K562 (cell line): ENCODE measurements at regions not wholly inside any gene's neighbourhood (a gene's known extent, or its start where the extent isn't known, plus 50 kb on each side); places are given as distances from the start of the nearest gene placed in this dataset.

Experiments
- ATAC-seq: fragments of 200-7000 bp; cut with Tn5 transposase; 3 replicates; pipeline ENCODE4 v1.9.1; 2020; ENCODE audit warnings: moderate library complexity
- BruUV-seq: library from RNA; stranded (reverse); fragments of 400-500 nt; replicated peaks from 2 replicates; lab custom pipeline; 2021; lab: Mats Ljungman, UMichigan
- CTCF ChIA-PET: fragments of 300-600 bp; formaldehyde crosslinking; extraction: SDS; loops from one replicate; lab custom pipeline; 2021; ENCODE audit warnings: low intra/inter-chr PET ratio; lab: Yijun Ruan, JAX
- POLR2A ChIA-PET: fragments of 300-600, 350-650 bp; sonication (Branson Sonifier 250); formaldehyde crosslinking; extraction: SDS; loops from one replicate; lab custom pipeline; 2021; ENCODE audit warnings: antibody characterized with exemption, inconsistent platforms; lab: Yijun Ruan, JAX
- DNase-seq, 4 experiments: peaks; one replicate each; pipeline versions ENCODE4 v3.0.0 to v3.0.0-alpha.2; 2011 to 2018; ENCODE audit warnings: low spot score in 3 of 4, mixed read lengths in 3 of 4; ENCODE audit errors: extremely low read depth in 1 of 4
- FAIRE-seq: peaks from 2 replicates; lab custom pipeline; 2011; peaks lifted over from hg19 to GRCh38; lab: Jason Lieb, UNC
- H2AFZ ChIP-seq: 2 replicates; pipeline ENCODE4 v1.6.0; 2011; ENCODE audit warnings: low read depth, low read length, control low read depth, inconsistent platforms
- H3K27ac ChIP-seq: fragments of 200-600 bp; 3 replicates; pipeline ENCODE4 v1.8.0; 2011; ENCODE audit warnings: low read depth, mild to moderate bottlenecking, control low read depth, inconsistent platforms, low read length, moderate library complexity, mixed read lengths; ENCODE audit errors: extremely low read depth
- H3K27me3 ChIP-seq, 2 experiments: fragments of 300-600 bp in 1 of 2; 2 replicates in 1 of 2; 3 replicates in 1 of 2; pipeline versions ENCODE4 v1.6.0 to v1.8.0; 2011; ENCODE audit warnings: inconsistent platforms in 2 of 2, low read length in 2 of 2, mild to moderate bottlenecking in 1 of 2, mixed read lengths in 1 of 2, moderate library complexity in 1 of 2; ENCODE audit not compliant: control insufficient read depth in 2 of 2, insufficient read depth in 2 of 2
- H3K36me3 ChIP-seq: fragments of 300-600 bp; 3 replicates; pipeline ENCODE4 v1.8.0; 2011; ENCODE audit warnings: mild to moderate bottlenecking, low read length, inconsistent platforms; ENCODE audit not compliant: control insufficient read depth, insufficient read depth
- H3K4me1 ChIP-seq, 2 experiments: fragments of 200-600 bp in 1 of 2; replicated peaks in 1 of 2; 2 replicates in 1 of 2; 3 replicates in 1 of 2; pipeline versions ENCODE4 v1.5.1 to v1.8.0; 2011; ENCODE audit warnings: inconsistent platforms in 2 of 2, low read length in 2 of 2, mild to moderate bottlenecking in 1 of 2, mixed read lengths in 1 of 2, moderate library complexity in 1 of 2; ENCODE audit not compliant: control insufficient read depth in 2 of 2, insufficient read depth in 2 of 2
- H3K4me2 ChIP-seq: 2 replicates; pipeline ENCODE4 v1.6.1; 2011; ENCODE audit warnings: low read length, control low read depth, inconsistent platforms, mixed read lengths; ENCODE audit not compliant: insufficient read depth
- H3K4me3 ChIP-seq: fragments of 200-600 bp; sonication (generic), shearing (Covaris generic); 2 replicates; pipeline ENCODE4 v1.5.1; 2016; ENCODE audit warnings: control low read depth, inconsistent platforms
- H3K79me2 ChIP-seq: fragments of 200-600 bp; 3 replicates; pipeline ENCODE4 v1.8.0; 2011; ENCODE audit warnings: low read length, inconsistent platforms; ENCODE audit not compliant: control insufficient read depth, insufficient read depth
- H3K9ac ChIP-seq, 2 experiments: 2 replicates each; pipeline versions ENCODE4 v1.6.0 to v1.6.1; 2011; ENCODE audit warnings: low read depth in 2 of 2, low read length in 2 of 2, control low read depth in 1 of 2, inconsistent platforms in 1 of 2, mild to moderate bottlenecking in 1 of 2, mixed read lengths in 1 of 2; ENCODE audit not compliant: insufficient read depth in 1 of 2
- H3K9me1 ChIP-seq: one replicate; pipeline ENCODE4 v1.6.0; 2011; ENCODE audit warnings: inconsistent platforms, mild to moderate bottlenecking, low read length, moderate library complexity; ENCODE audit not compliant: control insufficient read depth, insufficient read depth
- H3K9me3 ChIP-seq: replicated peaks from 2 replicates; pipeline ENCODE4 v1.5.1; 2011; ENCODE audit warnings: low read depth, low read length, inconsistent platforms; ENCODE audit not compliant: control insufficient read depth, insufficient read depth
- H4K20me1 ChIP-seq: replicated peaks from 2 replicates; pipeline ENCODE4 v1.6.1; 2011; ENCODE audit warnings: low read length, inconsistent platforms, mixed read lengths; ENCODE audit not compliant: control insufficient read depth, insufficient read depth
- ESRRA ChIP-seq: fragments of 450-650 bp; IDR thresholded peaks from 2 replicates; pipeline ENCODE4 v1.6.1; 2014; ENCODE audit warnings: low read depth, mild to moderate bottlenecking, moderate library complexity, borderline replicate concordance
- FOXK2 ChIP-seq, 2 experiments: fragments of 450-650 bp; IDR thresholded peaks in 1 of 2; conservative IDR thresholded peaks in 1 of 2; 2 replicates each; pipeline ENCODE4 v1.6.1; 2016; ENCODE audit warnings: low read depth in 2 of 2, mild to moderate bottlenecking in 1 of 2
- ID3 ChIP-seq, 2 experiments: fragments of 250-450 bp in 1 of 2; fragments of 450-650 bp in 1 of 2; sonication (Bioruptor Pico) in 1 of 2; IDR thresholded peaks; 2 replicates each; pipeline versions ENCODE4 v1.6.1 to v1.8.0; 2016 to 2021; ENCODE audit warnings: mild to moderate bottlenecking in 2 of 2, moderate library complexity in 2 of 2, missing compliant biosample characterization in 1 of 2, missing genetic modification characterization in 1 of 2
- KHSRP ChIP-seq: fragments of 450-650 bp; IDR thresholded peaks from 2 replicates; pipeline ENCODE4 v1.6.1; 2017
- NR3C1 ChIP-seq: sonication (generic); formaldehyde crosslinking; IDR thresholded peaks from 2 replicates; pipeline ENCODE4 v1.8.1; 2022; ENCODE audit warnings: missing genetic modification reagents
- RBM39 ChIP-seq: fragments of 200-400 bp; formaldehyde crosslinking; optimal IDR thresholded peaks from 2 replicates; pipeline ENCODE3; 2018; ENCODE audit warnings: low read depth, low read length
- RNF2 ChIP-seq: sonication (generic); IDR thresholded peaks from 2 replicates; pipeline ENCODE4 v1.6.1; 2016
- SFPQ ChIP-seq: fragments of 200-400 bp; formaldehyde crosslinking; IDR thresholded peaks from 2 replicates; pipeline ENCODE4 v1.6.1; 2017; ENCODE audit warnings: mild to moderate bottlenecking, low read depth, low read length, moderate library complexity
- TCFL5 ChIP-seq: fragments of 250-450 bp; sonication (Bioruptor Pico); conservative IDR thresholded peaks from 2 replicates; pipeline ENCODE4 v1.6.1; 2021; ENCODE audit warnings: mild to moderate bottlenecking, moderate library complexity, matching md5 sums
- WGBS: fragments of 100-300 bp; shearing (Covaris generic); methylation state at CpG from one replicate; pipeline ENCODE4 v1.1.6; 2016; ENCODE audit warnings: low coverage, mixed read lengths; ENCODE audit not compliant: insufficient coverage; ENCODE audit errors: missing lambda C conversion rate; 5-methylcytosine and 5-hydroxymethylcytosine counted together
- in situ Hi-C: fragments of 300-500 bp; cut with MboI; formaldehyde crosslinking; loops from 4 replicates; pipeline ENCODE4 v1.15.0; 2018; ENCODE audit warnings: inconsistent platforms, mixed read lengths
- intact Hi-C: fragments of 100-400 bp; cut with micrococcal nuclease; formaldehyde crosslinking; loops from 2 replicates; pipeline ENCODE4 v1.14.2; 2022

- Histone ChIP-seq H3K27ac (no peak overlapping the region), H3K9ac (no peak overlapping the region), H2AFZ (no peak overlapping the region), H4K20me1 (no peaks in the 10 kb centered on the region), H3K79me2 (no peaks in the 10 kb centered on the region), H3K4me2 (no peak overlapping the region), H3K36me3 (no peaks in the 10 kb centered on the region), H3K9me1 (no peaks in the 10 kb centered on the region), H3K4me1 (no peaks in the 10 kb centered on the region), H3K27me3 (no peaks in the 10 kb centered on the region), H3K4me3 (no peak overlapping the region), H3K9me3 (no peaks in the 10 kb centered on the region)
- ATAC-seq (no peak), FAIRE-seq (no peak), DNase-seq (no peak)
- BruUV-seq = no TSS peak
- intact Hi-C loops (no loop called here), in situ Hi-C loops (no loop called here)
- ChIA-PET POLR2A (interaction anchor here (0.6 kb wide), 1 partner anchor 45 kb away, joined by 3 read pairs; no protein-coding TSS in a partner anchor), CTCF (no interaction called here)
- 2% methylated on average over 9 of the region's 9 CpGs for WGBS
- TF ChIP-seq KHSRP (no peak), RBM39 (no peak), FOXK2 (conservative IDR thresholded peaks at IDR 0.05 in 1 of 2, IDR thresholded peaks at IDR 0.05 in 1 of 2; ENCODE audit: low read depth in 2 of 2) (no peak), ESRRA (no peak), ID3 (CRISPR knock-in tag; IDR thresholded peaks at IDR 0.05) (no peak), ID3 (tag; IDR thresholded peaks at IDR 0.05) (no peak), SFPQ (no peak), NR3C1 (CRISPR knock-in tag) (no peak), TCFL5 (CRISPR knock-in tag) (no peak), RNF2 (no peak)
Measured at GRCh38 chr15:37872661-37873060, 61.8 kb upstream of the TMCO5A start.
